ENCODE measurements at regions not wholly inside any gene's neighbourhood (a gene's known extent, or its start where the extent isn't known, plus 50 kb on each side); places are given as distances from the start of the nearest gene placed in this dataset.

DNA sequence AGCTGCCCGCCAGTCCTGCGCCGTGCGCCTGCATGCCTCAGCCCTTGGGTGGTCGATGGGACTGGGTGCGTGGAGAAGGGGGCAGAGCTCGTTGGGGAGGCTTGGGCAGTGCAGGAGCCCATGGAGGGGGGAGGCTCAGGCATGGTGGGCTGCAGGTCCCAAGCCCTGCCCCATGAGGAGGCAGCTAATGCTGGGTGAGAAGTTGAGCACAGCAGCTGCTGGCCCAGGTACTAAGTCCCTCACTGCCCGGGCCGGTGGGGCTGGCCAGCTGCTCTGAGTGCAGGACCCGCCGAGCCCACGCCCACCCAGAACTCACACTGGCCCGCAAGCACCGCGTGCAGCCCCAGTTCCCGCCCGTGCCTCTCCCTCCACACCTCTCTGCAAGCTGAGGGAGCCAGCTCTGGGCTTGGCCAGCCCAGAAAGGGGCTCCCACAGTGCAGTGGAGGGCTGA, 764.3 kb upstream of the TYRP1 start:
- H3K14ac ChIP-seq (replicated peaks; ENCODE audit: low read depth, low read length), result no peak overlapping the region
- H2BK5ac ChIP-seq (ENCODE audit: low read depth, low read length, poor library complexity, severe bottlenecking), result no peak overlapping the region
- H2BK15ac ChIP-seq (ENCODE audit: low read depth, low read length), result no peak overlapping the region
- ATAC-seq (ENCODE audit: low read depth), result no peak
- no peak for DNase-seq
- in situ Hi-C loops (cut with MboI; ENCODE audit: low sequenced_read_pairs), result no loop called here
- no peak overlapping the region for H3K23ac ChIP-seq (ENCODE audit: low read depth, low read length)
- no peak overlapping the region for H4K91ac ChIP-seq (ENCODE audit: insufficient read depth, low read depth, low read length)
- dilution Hi-C loops (cut with HindIII; ENCODE audit: low sequenced_read_pairs, unreplicated experiment), result no loop called here
- H2AK9ac ChIP-seq (replicated peaks; ENCODE audit: low read depth, low read length, poor library complexity), result no peak overlapping the region
- H2BK20ac ChIP-seq (ENCODE audit: low read depth, low read length), result no peak overlapping the region
- no peak overlapping the region for H2BK120ac ChIP-seq (ENCODE audit: low read depth, low read length)
- H2AFZ ChIP-seq (replicated peaks; ENCODE audit: low read length, poor library complexity), result no peak overlapping the region
- H3K36me3 ChIP-seq (ENCODE audit: control insufficient read depth, insufficient read depth, low read length), result no peaks in the 10 kb centered on the region
- BruUV-seq (replicated peaks), result no TSS peak
- H3K9me3 ChIP-seq (ENCODE audit: control insufficient read depth, insufficient read depth, low read length), result peaks cover 3% of the 10 kb centered on the region; the same call in 1 of the 2 replicates
- TF ChIP-seq ELK1 (IDR thresholded peaks at IDR 0.05; ENCODE audit: borderline replicate concordance, low read depth, low read length) (no peak), RAD21 (IDR thresholded peaks at IDR 0.05; ENCODE audit: low read length) (no peak), SMC3 (IDR thresholded peaks at IDR 0.05; ENCODE audit: low read depth, low read length) (no peak), MXI1 (IDR thresholded peaks at IDR 0.05; ENCODE audit: borderline replicate concordance, low read depth, low read length) (no peak), MAZ (IDR thresholded peaks at IDR 0.05; ENCODE audit: borderline replicate concordance, low read depth, low read length) (no peak), RCOR1 (IDR thresholded peaks at IDR 0.05; ENCODE audit: insufficient replicate concordance, low read length) (no peak), BHLHE40 (IDR thresholded peaks at IDR 0.05; ENCODE audit: low read depth, low read length) (no peak), NFE2L2 (IDR thresholded peaks at IDR 0.05; ENCODE audit: low read depth, low read length) (no peak), CTCF (conservative IDR thresholded peaks at IDR 0.05; ENCODE audit: low read depth, low read length) (no peak), RFX5 (IDR thresholded peaks at IDR 0.05; ENCODE audit: low read depth, low read length) (no peak), POLR2A (IDR thresholded peaks at IDR 0.05; ENCODE audit: low read depth, low read length) (no peak)
- TF ChIP-seq, protein P1, sequence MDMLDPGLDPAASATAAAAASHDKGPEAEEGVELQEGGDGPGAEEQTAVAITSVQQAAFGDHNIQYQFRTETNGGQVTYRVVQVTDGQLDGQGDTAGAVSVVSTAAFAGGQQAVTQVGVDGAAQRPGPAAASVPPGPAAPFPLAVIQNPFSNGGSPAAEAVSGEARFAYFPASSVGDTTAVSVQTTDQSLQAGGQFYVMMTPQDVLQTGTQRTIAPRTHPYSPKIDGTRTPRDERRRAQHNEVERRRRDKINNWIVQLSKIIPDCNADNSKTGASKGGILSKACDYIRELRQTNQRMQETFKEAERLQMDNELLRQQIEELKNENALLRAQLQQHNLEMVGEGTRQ (IDR thresholded peaks at IDR 0.05; ENCODE audit: low read depth, low read length), result no peak
- no peak overlapping the region for H3K4ac ChIP-seq (ENCODE audit: low read depth, low read length)
- H3K4me1 ChIP-seq (ENCODE audit: control insufficient read depth, insufficient read depth, low read length), result no peaks in the 10 kb centered on the region
- no peak overlapping the region for H3K4me2 ChIP-seq (ENCODE audit: low read depth, low read length)
- H3K79me1 ChIP-seq (ENCODE audit: low read depth in 1 of 2, low read length in 2 of 2), result no peaks in the 10 kb centered on the region
- H3K4me3 ChIP-seq (ENCODE audit: insufficient read depth, low read depth, low read length), result no peak overlapping the region
- ChIA-PET POLR2A (ENCODE audit: unreplicated experiment) (no interaction called here), CTCF (no interaction called here)
- H4K8ac ChIP-seq (ENCODE audit: low read depth in 2 of 2, low read length in 2 of 2), result no peak overlapping the region
- H4K5ac ChIP-seq (ENCODE audit: low read depth, low read length), result no peak overlapping the region
- H4K20me1 ChIP-seq (ENCODE audit: insufficient read depth, low read length), result no peaks in the 10 kb centered on the region
- intact Hi-C loops (cut with micrococcal nuclease), result no loop called here
- H3K9me1 ChIP-seq (ENCODE audit: insufficient read depth, low read length), result no peaks in the 10 kb centered on the region
- WGBS, 2 experiments (ENCODE audit: extremely low coverage in 2 of 2, insufficient read length in 1 of 2), result no CpG with 5 or more reads among the region's 17 CpGs
- H3K9ac ChIP-seq (ENCODE audit: low read depth, low read length), result no peak overlapping the region
- no peak overlapping the region for H3K18ac ChIP-seq (ENCODE audit: low read depth, low read length)
- H3K56ac ChIP-seq (ENCODE audit: extremely low read depth, insufficient read depth, low read length), result no peak overlapping the region
- no peak overlapping the region for H2AK5ac ChIP-seq (ENCODE audit: low read depth, low read length)
- H3K27ac ChIP-seq (ENCODE audit: insufficient read depth, low read length), result no peak overlapping the region
- H3K27me3 ChIP-seq (ENCODE audit: control insufficient read depth, insufficient read depth, low read length), result no peaks in the 10 kb centered on the region

All from IMR-90 (cell line).